ENCODE measurements at regions not wholly inside any gene's neighbourhood (a gene's known extent, or its start where the extent isn't known, plus 50 kb on each side); places are given as distances from the start of the nearest gene placed in this dataset.

- CTCF ChIA-PET, result no interaction called here
- DNase-seq (ENCODE audit: extremely low spot score), result no peak
- TF ChIP-seq NFRKB (IDR thresholded peaks at IDR 0.05) (no peak), FOXA1 (IDR thresholded peaks at IDR 0.05) (no peak), L3MBTL2 (conservative IDR thresholded peaks at IDR 0.05) (no peak), TARDBP (IDR thresholded peaks at IDR 0.05) (no peak), ARNT (IDR thresholded peaks at IDR 0.05) (no peak), SUZ12 (IDR thresholded peaks at IDR 0.05) (no peak), FOXM1 (IDR thresholded peaks at IDR 0.05; ENCODE audit: borderline replicate concordance) (no peak), ELF4 (IDR thresholded peaks at IDR 0.05) (no peak), LEF1 (IDR thresholded peaks at IDR 0.05; ENCODE audit: borderline replicate concordance) (no peak), BHLHE40 (IDR thresholded peaks at IDR 0.05; ENCODE audit: borderline replicate concordance) (no peak), ZNF384 (IDR thresholded peaks at IDR 0.05) (no peak), FOXK2 (IDR thresholded peaks at IDR 0.05) (no peak), HDGF (IDR thresholded peaks at IDR 0.05; ENCODE audit: borderline replicate concordance) (no peak), CTBP1 (IDR thresholded peaks at IDR 0.05; ENCODE audit: borderline replicate concordance) (no peak), SP1 (IDR thresholded peaks at IDR 0.05) (no peak)
- TF ChIP-seq, protein P1, sequence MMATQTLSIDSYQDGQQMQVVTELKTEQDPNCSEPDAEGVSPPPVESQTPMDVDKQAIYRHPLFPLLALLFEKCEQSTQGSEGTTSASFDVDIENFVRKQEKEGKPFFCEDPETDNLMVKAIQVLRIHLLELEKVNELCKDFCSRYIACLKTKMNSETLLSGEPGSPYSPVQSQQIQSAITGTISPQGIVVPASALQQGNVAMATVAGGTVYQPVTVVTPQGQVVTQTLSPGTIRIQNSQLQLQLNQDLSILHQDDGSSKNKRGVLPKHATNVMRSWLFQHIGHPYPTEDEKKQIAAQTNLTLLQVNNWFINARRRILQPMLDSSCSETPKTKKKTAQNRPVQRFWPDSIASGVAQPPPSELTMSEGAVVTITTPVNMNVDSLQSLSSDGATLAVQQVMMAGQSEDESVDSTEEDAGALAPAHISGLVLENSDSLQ (IDR thresholded peaks at IDR 0.05), result no peak
- POLR2A ChIA-PET, result no interaction called here
Measured at GRCh38 chr19:30653646-30654386, 281.6 kb downstream of the ZNF536 start.

GRCh38 chr19:30652751-30653150 is 280.6 kb downstream of the ZNF536 start:
- ChIA-PET POLR2A (no interaction called here), CTCF (interaction anchor here (0.6 kb wide), 1 partner anchor 10 kb away, joined by 6 read pairs; no protein-coding TSS in a partner anchor)
- no peak for TF ChIP-seq LEF1 (IDR thresholded peaks at IDR 0.05; ENCODE audit: borderline replicate concordance)
- TF ChIP-seq FOXK2 (IDR thresholded peaks at IDR 0.05), result no peak
- TF ChIP-seq BHLHE40 (IDR thresholded peaks at IDR 0.05; ENCODE audit: borderline replicate concordance), result no peak
- TF ChIP-seq, protein P1 (IDR thresholded peaks at IDR 0.05), result no peak
- no peak for TF ChIP-seq CTBP1 (IDR thresholded peaks at IDR 0.05; ENCODE audit: borderline replicate concordance)
- TF ChIP-seq ARNT (IDR thresholded peaks at IDR 0.05), result no peak
- no peak for TF ChIP-seq NFRKB (IDR thresholded peaks at IDR 0.05)
- TF ChIP-seq FOXA1 (IDR thresholded peaks at IDR 0.05), result no peak
- TF ChIP-seq SUZ12 (IDR thresholded peaks at IDR 0.05), result no peak
- no peak for TF ChIP-seq SP1 (IDR thresholded peaks at IDR 0.05)

GRCh38 chr19:30651691-30652090 is 279.5 kb downstream of the ZNF536 start:
- POLR2A ChIA-PET, result no interaction called here
- TF ChIP-seq, protein P1 (IDR thresholded peaks at IDR 0.05), result no peak
- no peak for TF ChIP-seq TARDBP (IDR thresholded peaks at IDR 0.05)
- no peak for TF ChIP-seq HDGF (IDR thresholded peaks at IDR 0.05; ENCODE audit: borderline replicate concordance)
- TF ChIP-seq FOXM1 (IDR thresholded peaks at IDR 0.05; ENCODE audit: borderline replicate concordance), result no peak
- TF ChIP-seq L3MBTL2 (conservative IDR thresholded peaks at IDR 0.05), result no peak
- TF ChIP-seq BHLHE40 (IDR thresholded peaks at IDR 0.05; ENCODE audit: borderline replicate concordance), result no peak
- no peak for TF ChIP-seq LEF1 (IDR thresholded peaks at IDR 0.05; ENCODE audit: borderline replicate concordance)
- TF ChIP-seq ZNF384 (IDR thresholded peaks at IDR 0.05), result no peak
- no peak for TF ChIP-seq SUZ12 (IDR thresholded peaks at IDR 0.05)
- TF ChIP-seq CTBP1 (IDR thresholded peaks at IDR 0.05; ENCODE audit: borderline replicate concordance), result no peak
- no peak for TF ChIP-seq FOXK2 (IDR thresholded peaks at IDR 0.05)
- TF ChIP-seq NFRKB (IDR thresholded peaks at IDR 0.05), result no peak
- TF ChIP-seq FOXA1 (IDR thresholded peaks at IDR 0.05), result no peak
- no peak for TF ChIP-seq ARNT (IDR thresholded peaks at IDR 0.05)
- no peak for TF ChIP-seq ELF4 (IDR thresholded peaks at IDR 0.05)
- TF ChIP-seq SP1 (IDR thresholded peaks at IDR 0.05), result no peak
- CTCF ChIA-PET, result no interaction called here
- DNase-seq (ENCODE audit: extremely low spot score), result no peak

More at GRCh38 chr19:30652751-30653150, 280.6 kb downstream of the ZNF536 start:
- DNase-seq (ENCODE audit: extremely low spot score), result no peak

DNA sequence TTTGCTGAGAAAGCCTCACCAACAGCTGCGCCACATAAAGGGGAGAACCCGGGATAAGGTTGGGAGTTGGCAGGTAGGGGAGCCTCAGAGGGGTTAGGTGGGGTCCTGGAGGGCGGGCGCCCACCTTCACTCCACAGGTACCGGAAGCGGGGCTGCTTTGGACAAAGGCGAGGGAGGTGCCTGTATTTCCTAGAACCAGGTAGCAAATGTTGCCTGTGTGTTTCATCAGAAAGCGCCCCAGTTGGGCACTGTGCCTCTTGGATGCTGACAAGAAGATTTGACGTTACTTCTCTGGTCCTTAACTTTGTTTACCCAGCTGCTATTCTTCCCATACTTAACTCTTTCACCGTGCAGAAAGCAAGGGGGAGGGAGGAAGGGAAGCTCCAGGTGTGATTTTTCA is 278.9 kb downstream of the ZNF536 start:
- TF ChIP-seq BHLHE40 (IDR thresholded peaks at IDR 0.05; ENCODE audit: borderline replicate concordance) (no peak), LEF1 (IDR thresholded peaks at IDR 0.05; ENCODE audit: borderline replicate concordance) (no peak), CTBP1 (IDR thresholded peaks at IDR 0.05; ENCODE audit: borderline replicate concordance) (no peak), FOXA1 (IDR thresholded peaks at IDR 0.05) (no peak), HDGF (IDR thresholded peaks at IDR 0.05; ENCODE audit: borderline replicate concordance) (no peak), SP1 (IDR thresholded peaks at IDR 0.05) (no peak), L3MBTL2 (conservative IDR thresholded peaks at IDR 0.05) (no peak), FOXM1 (IDR thresholded peaks at IDR 0.05; ENCODE audit: borderline replicate concordance) (no peak)
- no peak for DNase-seq (ENCODE audit: extremely low spot score)
- POLR2A ChIA-PET, result no interaction called here
- CTCF ChIA-PET, result no interaction called here

GRCh38 chr19:30649934-30650614 is 277.9 kb downstream of the ZNF536 start:
- POLR2A ChIA-PET, result no interaction called here
- no peak for TF ChIP-seq FOXA1 (IDR thresholded peaks at IDR 0.05)
- TF ChIP-seq BHLHE40 (IDR thresholded peaks at IDR 0.05; ENCODE audit: borderline replicate concordance), result no peak
- no peak for TF ChIP-seq HDGF (IDR thresholded peaks at IDR 0.05; ENCODE audit: borderline replicate concordance)
- TF ChIP-seq, protein P1 (IDR thresholded peaks at IDR 0.05), result no peak
- no peak for TF ChIP-seq L3MBTL2 (conservative IDR thresholded peaks at IDR 0.05)
- TF ChIP-seq ARNT (IDR thresholded peaks at IDR 0.05), result no peak
- no peak for TF ChIP-seq FOXK2 (IDR thresholded peaks at IDR 0.05)
- no peak for TF ChIP-seq ELF4 (IDR thresholded peaks at IDR 0.05)
- TF ChIP-seq SP1 (IDR thresholded peaks at IDR 0.05), result no peak
- TF ChIP-seq ZNF384 (IDR thresholded peaks at IDR 0.05), result no peak
- no peak for TF ChIP-seq TARDBP (IDR thresholded peaks at IDR 0.05)
- TF ChIP-seq SUZ12 (IDR thresholded peaks at IDR 0.05), result no peak
- no peak for TF ChIP-seq LEF1 (IDR thresholded peaks at IDR 0.05; ENCODE audit: borderline replicate concordance)
- TF ChIP-seq CTBP1 (IDR thresholded peaks at IDR 0.05; ENCODE audit: borderline replicate concordance), result no peak
- TF ChIP-seq NFRKB (IDR thresholded peaks at IDR 0.05), result no peak
- TF ChIP-seq FOXM1 (IDR thresholded peaks at IDR 0.05; ENCODE audit: borderline replicate concordance), result no peak
- CTCF ChIA-PET, result interaction anchor here (0.6 to 1.0 kb wide), 4 partner anchors 9 to 651 kb away, joined by 3 to 9 read pairs (median 4); no protein-coding TSS in a partner anchor
- peak; percentile 60 for DNase-seq (ENCODE audit: extremely low spot score)

Measured in HEK293T (cell line).